Mesenchymal stem cell (in vitro differentiated cells and primary cell): ENCODE measurements at regions not wholly inside any gene's neighbourhood (a gene's known extent, or its start where the extent isn't known, plus 50 kb on each side); places are given as distances from the start of the nearest gene placed in this dataset.

Source experiments
- DNase-seq: peaks from one replicate; pipeline ENCODE4 v3.0.0-alpha.2; 2013
- H2AFZ ChIP-seq: one replicate; pipeline ENCODE4 v1.6.1; 2013; ENCODE audit warnings: low read depth, mild to moderate bottlenecking, control low read depth, inconsistent platforms, low read length, moderate library complexity
- H2AK5ac ChIP-seq: 2 replicates; pipeline ENCODE4 v1.6.1; 2013; ENCODE audit warnings: low read length, moderate library complexity, mild to moderate bottlenecking, inconsistent platforms; ENCODE audit not compliant: severe bottlenecking
- H2BK120ac ChIP-seq: one replicate; pipeline ENCODE4 v1.6.1; 2013; ENCODE audit warnings: low read depth, mild to moderate bottlenecking, inconsistent platforms, low read length, moderate library complexity
- H2BK12ac ChIP-seq, 2 experiments: one replicate each; pipeline ENCODE4 v1.6.1; 2013; ENCODE audit warnings: inconsistent platforms in 2 of 2, low read length in 2 of 2, mild to moderate bottlenecking in 2 of 2, moderate library complexity in 2 of 2, control low read depth in 1 of 2
- H2BK15ac ChIP-seq: one replicate; pipeline ENCODE4 v1.6.1; 2013; ENCODE audit warnings: mild to moderate bottlenecking, low read depth, inconsistent platforms; ENCODE audit not compliant: poor library complexity, severe bottlenecking
- H2BK5ac ChIP-seq: 2 replicates; pipeline ENCODE4 v1.6.1; 2013; ENCODE audit warnings: low read depth, mild to moderate bottlenecking, low read length, control low read depth, inconsistent platforms; ENCODE audit not compliant: poor library complexity, severe bottlenecking
- H3K14ac ChIP-seq, 2 experiments: one replicate each; pipeline ENCODE4 v1.6.1; 2013; ENCODE audit warnings: inconsistent platforms in 2 of 2, low read length in 2 of 2, control low read depth in 1 of 2, mild to moderate bottlenecking in 1 of 2, moderate library complexity in 1 of 2
- H3K18ac ChIP-seq, 2 experiments: one replicate each; pipeline ENCODE4 v1.6.1; 2013; ENCODE audit warnings: inconsistent platforms in 2 of 2, low read length in 2 of 2, control low read depth in 1 of 2, low read depth in 1 of 2, mild to moderate bottlenecking in 1 of 2
- H3K23ac ChIP-seq, 2 experiments: one replicate each; pipeline ENCODE4 v1.6.1; 2013; ENCODE audit warnings: inconsistent platforms in 2 of 2, low read length in 2 of 2, mild to moderate bottlenecking in 2 of 2, moderate library complexity in 2 of 2, control low read depth in 1 of 2
- H3K27ac ChIP-seq: 2 replicates; pipeline ENCODE4 v1.5.1; 2013; ENCODE audit warnings: mild to moderate bottlenecking, moderate library complexity, low read length, control low read depth, inconsistent platforms; ENCODE audit not compliant: poor library complexity, severe bottlenecking
- H3K27me3 ChIP-seq, 2 experiments: 2 replicates each; pipeline versions ENCODE4 v1.6.1 to v1.7.0; 2013; ENCODE audit warnings: low read length in 2 of 2, mild to moderate bottlenecking in 2 of 2, moderate library complexity in 2 of 2, control low read depth in 1 of 2, inconsistent platforms in 1 of 2; ENCODE audit not compliant: control insufficient read depth in 1 of 2, insufficient read depth in 1 of 2
- H3K36me3 ChIP-seq, 2 experiments: 2 replicates each; pipeline versions ENCODE4 v1.6.1 to v1.7.0; 2013; ENCODE audit warnings: low read length in 2 of 2, control low read depth in 1 of 2, inconsistent platforms in 1 of 2, low read depth in 1 of 2, mild to moderate bottlenecking in 1 of 2; ENCODE audit not compliant: insufficient read depth in 2 of 2, control insufficient read depth in 1 of 2
- H3K4ac ChIP-seq, 2 experiments: one replicate each; pipeline ENCODE4 v1.6.1; 2013; ENCODE audit warnings: inconsistent platforms in 2 of 2, low read length in 2 of 2, mild to moderate bottlenecking in 2 of 2, moderate library complexity in 2 of 2, control low read depth in 1 of 2, low read depth in 1 of 2
- H3K4me1 ChIP-seq: 2 replicates; pipeline ENCODE4 v1.6.1; 2013; ENCODE audit warnings: low read depth, low read length, control low read depth; ENCODE audit not compliant: control insufficient read depth, insufficient read depth
- H3K4me2 ChIP-seq: 2 replicates; pipeline ENCODE4 v1.6.1; 2013; ENCODE audit warnings: low read length, mild to moderate bottlenecking, inconsistent platforms; ENCODE audit not compliant: poor library complexity, severe bottlenecking
- H3K4me3 ChIP-seq, 2 experiments: 2 replicates each; pipeline versions ENCODE4 v1.5.1 to v1.7.0; 2013; ENCODE audit warnings: low read length in 2 of 2, mild to moderate bottlenecking in 2 of 2, control low read depth in 1 of 2, low read depth in 1 of 2; ENCODE audit not compliant: insufficient read depth in 1 of 2
- H3K79me1 ChIP-seq: replicated peaks from 2 replicates; pipeline ENCODE4 v1.6.1; 2013; ENCODE audit warnings: mild to moderate bottlenecking, control low read depth, low read length, inconsistent platforms; ENCODE audit not compliant: poor library complexity, severe bottlenecking
- H3K9ac ChIP-seq: 2 replicates; pipeline ENCODE4 v1.7.0; 2013; ENCODE audit warnings: mild to moderate bottlenecking, low read length, moderate library complexity
- H3K9me3 ChIP-seq: 2 replicates; pipeline ENCODE4 v1.7.0; 2013; ENCODE audit warnings: mild to moderate bottlenecking, low read length; ENCODE audit not compliant: control insufficient read depth
- H4K8ac ChIP-seq: one replicate; pipeline ENCODE4 v1.6.1; 2013; ENCODE audit warnings: inconsistent platforms, mild to moderate bottlenecking, low read length, moderate library complexity
- H4K91ac ChIP-seq: one replicate; pipeline ENCODE4 v1.6.1; 2013; ENCODE audit warnings: mild to moderate bottlenecking, low read length, inconsistent platforms
- WGBS: methylation state at CpG from one replicate; pipeline ENCODE4 v1.1.7; 2013; ENCODE audit warnings: mixed read lengths; 5-methylcytosine and 5-hydroxymethylcytosine counted together

- Histone ChIP-seq H2BK5ac (no peak overlapping the region), H3K23ac (no peak overlapping the region), H2AFZ (no peak overlapping the region), H3K36me3 (no peaks in the 10 kb centered on the region), H2BK15ac (no peak overlapping the region), H3K4me2 (no peak overlapping the region), H3K79me1 (no peaks in the 10 kb centered on the region), H3K9me3 (no peaks in the 10 kb centered on the region), H2AK5ac (no peak overlapping the region), H3K14ac (no peak overlapping the region), H3K4me1 (no peaks in the 10 kb centered on the region), H2BK12ac (no peak overlapping the region), H3K18ac (no peak overlapping the region), H4K91ac (no peak overlapping the region), H3K27ac (no peak overlapping the region), H3K9ac (no peak overlapping the region), H2BK120ac (no peak overlapping the region), H3K4ac (no peak overlapping the region), H4K8ac (no peak overlapping the region), H3K27me3 (no peaks in the 10 kb centered on the region), H3K4me3 (no peak overlapping the region)
- no peak for DNase-seq
- 70% methylated on average over 4 of the region's 5 CpGs for WGBS
Observed at GRCh38 chr15:26391567-26392194, 381.2 kb downstream of the GABRB3 start.

- Histone ChIP-seq H2BK120ac (no peak overlapping the region), H2BK15ac (no peak overlapping the region), H4K8ac (no peak overlapping the region), H2AK5ac (no peak overlapping the region), H3K9me3 (peaks cover 12% of the 10 kb centered on the region), H2BK12ac (no peak overlapping the region), H3K14ac (no peak overlapping the region), H3K4me1 (no peaks in the 10 kb centered on the region), H3K36me3 (no peaks in the 10 kb centered on the region), H3K18ac (no peak overlapping the region), H3K23ac (no peak overlapping the region), H2AFZ (no peak overlapping the region), H3K4ac (no peak overlapping the region), H4K91ac (no peak overlapping the region), H2BK5ac (no peak overlapping the region), H3K4me3 (no peak overlapping the region), H3K79me1 (no peaks in the 10 kb centered on the region), H3K9ac (no peak overlapping the region), H3K27me3 (no peaks in the 10 kb centered on the region), H3K4me2 (no peak overlapping the region), H3K27ac (no peak overlapping the region)
- DNase-seq: no peak
- WGBS: 78% methylated on average over 7 of the region's 8 CpGs
Observed at GRCh38 chr15:26382444-26383072, 390.3 kb downstream of the GABRB3 start.

- Histone ChIP-seq H3K9ac (no peak overlapping the region), H2BK15ac (no peak overlapping the region), H3K79me1 (no peaks in the 10 kb centered on the region), H3K23ac (no peak overlapping the region), H3K18ac (no peak overlapping the region), H4K8ac (no peak overlapping the region), H3K4ac (no peak overlapping the region), H2BK12ac (no peak overlapping the region), H2AK5ac (no peak overlapping the region), H3K4me2 (no peak overlapping the region), H3K4me3 (no peak overlapping the region), H2BK120ac (no peak overlapping the region), H3K36me3 (no peaks in the 10 kb centered on the region), H3K27ac (no peak overlapping the region), H2AFZ (no peak overlapping the region), H3K9me3 (peaks cover 46% of the 10 kb centered on the region), H3K14ac (no peak overlapping the region), H2BK5ac (no peak overlapping the region), H3K27me3 (no peaks in the 10 kb centered on the region), H4K91ac (no peak overlapping the region), H3K4me1 (no peaks in the 10 kb centered on the region)
- 24% methylated on average over 2 of the region's 2 CpGs for WGBS
- no peak for DNase-seq
Observed at GRCh38 chr15:26378304-26378703, 394.6 kb downstream of the GABRB3 start.

GRCh38 chr15:26376243-26376642 lies 396.6 kb downstream of the GABRB3 start:
- no peak overlapping the region for H4K8ac ChIP-seq
- no peak overlapping the region for H3K4me2 ChIP-seq
- no peak for DNase-seq
- H2AK5ac ChIP-seq: no peak overlapping the region
- H4K91ac ChIP-seq: no peak overlapping the region
- H3K4ac ChIP-seq: no peak overlapping the region
- H2BK15ac ChIP-seq: no peak overlapping the region
- no peak overlapping the region for H3K27ac ChIP-seq
- H3K27me3 ChIP-seq: no peaks in the 10 kb centered on the region
- no peak overlapping the region for H2BK120ac ChIP-seq
- no peak overlapping the region for H2BK12ac ChIP-seq
- no peaks in the 10 kb centered on the region for H3K36me3 ChIP-seq
- H3K79me1 ChIP-seq: no peaks in the 10 kb centered on the region
- no peak overlapping the region for H3K14ac ChIP-seq
- H3K4me1 ChIP-seq: no peaks in the 10 kb centered on the region
- H2BK5ac ChIP-seq: no peak overlapping the region
- H3K9ac ChIP-seq: no peak overlapping the region
- no peak overlapping the region for H2AFZ ChIP-seq
- no peak overlapping the region for H3K4me3 ChIP-seq
- no peak overlapping the region for H3K23ac ChIP-seq
- H3K18ac ChIP-seq: no peak overlapping the region
- 41% methylated on average over 2 of the region's 2 CpGs for WGBS
- peaks cover 46% of the 10 kb centered on the region for H3K9me3 ChIP-seq
